GM23338 (cell line): ENCODE measurements at regions not wholly inside any gene's neighbourhood (a gene's known extent, or its start where the extent isn't known, plus 50 kb on each side); places are given as distances from the start of the nearest gene placed in this dataset.

Experiments used
- ATAC-seq: fragments of 200-7000 bp; cut with Tn5 transposase; 3 replicates; pipeline ENCODE4 v1.9.1; 2020
- DNase-seq: peaks from one replicate; pipeline ENCODE4 v3.0.0-alpha.2; 2015; ENCODE audit warnings: low spot score
- H2AFZ ChIP-seq: fragments of 200-600 bp; sonication (generic); 2 replicates; pipeline ENCODE4 v1.8.0; 2016; ENCODE audit warnings: antibody characterized with exemption, mild to moderate bottlenecking, moderate library complexity
- H3F3A ChIP-seq: fragments of 200-600 bp; sonication (generic); replicated peaks from 2 replicates; pipeline ENCODE4 v1.8.0; 2017; ENCODE audit warnings: antibody characterized with exemption, mixed run types, low read depth
- H3K27ac ChIP-seq: fragments of 200-600 bp; sonication (generic); 2 replicates; pipeline ENCODE4 v1.6.1; 2016; ENCODE audit warnings: low read depth
- H3K27me3 ChIP-seq: fragments of 200-600 bp; sonication (generic); 2 replicates; pipeline ENCODE4 v1.8.0; 2016; ENCODE audit warnings: mild to moderate bottlenecking, mixed run types, moderate library complexity; ENCODE audit not compliant: insufficient read depth
- H3K36me3 ChIP-seq: fragments of 200-600 bp; sonication (generic); 2 replicates; pipeline ENCODE4 v1.8.0; 2016; ENCODE audit warnings: mild to moderate bottlenecking; ENCODE audit not compliant: insufficient read depth
- H3K4me1 ChIP-seq: fragments of 200-600 bp; sonication (generic); 2 replicates; pipeline ENCODE4 v1.8.0; 2016; ENCODE audit warnings: mild to moderate bottlenecking, moderate library complexity; ENCODE audit not compliant: insufficient read depth
- H3K4me2 ChIP-seq: fragments of 200-600 bp; sonication (generic); 2 replicates; pipeline ENCODE4 v1.7.1; 2017; ENCODE audit warnings: mixed run types
- H3K4me3 ChIP-seq: fragments of 200-600 bp; sonication (generic); 2 replicates; pipeline ENCODE4 v1.6.1; 2016; ENCODE audit warnings: mixed run types
- H3K79me2 ChIP-seq: fragments of 200-600 bp; sonication (generic); replicated peaks from 2 replicates; pipeline ENCODE4 v1.8.0; 2017; ENCODE audit warnings: mild to moderate bottlenecking; ENCODE audit not compliant: insufficient read depth
- H3K9me2 ChIP-seq: fragments of 200-600 bp; sonication (generic); 2 replicates; pipeline ENCODE4 v1.8.0; 2017; ENCODE audit not compliant: insufficient read depth
- H4K20me1 ChIP-seq: fragments of 200-600 bp; sonication (generic); replicated peaks from 2 replicates; pipeline ENCODE4 v1.8.0; 2017; ENCODE audit warnings: mild to moderate bottlenecking; ENCODE audit not compliant: insufficient read depth
- H3K27ac Mint-ChIP-seq: 2 replicates; pipeline ENCODE4 v1.8.0; 2020; ENCODE audit warnings: inconsistent platforms, mild to moderate bottlenecking, moderate library complexity, mixed read lengths
- H3K27me3 Mint-ChIP-seq: 3 replicates; pipeline ENCODE4 v1.8.0; 2022; ENCODE audit warnings: low read depth, mild to moderate bottlenecking, moderate library complexity, mixed read lengths, inconsistent platforms; ENCODE audit not compliant: insufficient read depth, poor library complexity
- H3K36me3 Mint-ChIP-seq: 3 replicates; pipeline ENCODE4 v1.8.0; 2021; ENCODE audit warnings: low read depth, mild to moderate bottlenecking, inconsistent platforms, moderate library complexity, mixed read lengths
- H3K4me1 Mint-ChIP-seq: 3 replicates; pipeline ENCODE4 v1.8.0; 2020; ENCODE audit warnings: mild to moderate bottlenecking, inconsistent platforms, mixed read lengths
- H3K4me3 Mint-ChIP-seq: 3 replicates; pipeline ENCODE4 v1.8.0; 2021; ENCODE audit warnings: moderate library complexity, mild to moderate bottlenecking, inconsistent platforms, mixed read lengths
- H3K9me3 Mint-ChIP-seq: 3 replicates; pipeline ENCODE4 v1.8.0; 2020; ENCODE audit warnings: moderate library complexity, mild to moderate bottlenecking, inconsistent platforms, mixed read lengths
- CREB1 ChIP-seq: fragments of 250-450 bp; sonication (Bioruptor Pico); IDR thresholded peaks from 2 replicates; pipeline ENCODE4 v1.5.0; 2020; ENCODE audit warnings: low read depth, mild to moderate bottlenecking, moderate library complexity
- EZH2 ChIP-seq: fragments of 200-600 bp; sonication (generic); IDR thresholded peaks from one replicate; pipeline ENCODE4 v1.8.0; 2017; ENCODE audit warnings: antibody characterized with exemption, mild to moderate bottlenecking, low read depth; ENCODE audit not compliant: unreplicated experiment
- EZH2phosphoT487 ChIP-seq: fragments of 200-600 bp; sonication (generic); IDR thresholded peaks from one replicate; pipeline ENCODE4 v1.8.1; 2018; ENCODE audit warnings: antibody characterized with exemption; ENCODE audit not compliant: unreplicated experiment
- ZNF114 ChIP-seq: fragments of 250-450 bp; sonication (Bioruptor Pico); IDR thresholded peaks from 2 replicates; pipeline ENCODE4 v1.5.0; 2020; ENCODE audit warnings: mild to moderate bottlenecking, moderate library complexity
- ZNF331 ChIP-seq: fragments of 250-450 bp; sonication (Bioruptor Pico); IDR thresholded peaks from 2 replicates; pipeline ENCODE4 v1.5.0; 2020; ENCODE audit warnings: low read depth, mild to moderate bottlenecking, moderate library complexity
- TF ChIP-seq, protein P1 (sequence below): IDR thresholded peaks from 2 replicates; pipeline ENCODE4 v1.6.1; 2016; ENCODE audit warnings: antibody characterized with exemption
- TF ChIP-seq, protein P2 (sequence below): fragments of 250-450 bp; sonication (Bioruptor Pico); IDR thresholded peaks from 2 replicates; pipeline ENCODE4 v1.5.0; 2020; ENCODE audit warnings: mild to moderate bottlenecking, moderate library complexity

GRCh38 chr6:1009103-1009502 lies 302.8 kb upstream of the FOXQ1 start:
- Histone ChIP-seq H3K27ac (no peak overlapping the region), H3F3A (no peaks in the 10 kb centered on the region), H3K79me2 (no peaks in the 10 kb centered on the region), H2AFZ (no peak overlapping the region), H3K36me3 (no peaks in the 10 kb centered on the region), H3K4me1 (no peaks in the 10 kb centered on the region), H3K9me2 (no peaks in the 10 kb centered on the region), H3K27me3 (no peaks in the 10 kb centered on the region), H4K20me1 (no peaks in the 10 kb centered on the region), H3K4me3 (no peak overlapping the region), H3K4me2 (no peak overlapping the region)
- Mint-ChIP-seq H3K9me3 (peaks cover 8% of the 10 kb centered on the region; the same call in 2 of the 3 replicates), H3K27me3 (peaks cover 8% of the 10 kb centered on the region), H3K27ac (no peak overlapping the region), H3K4me1 (no peaks in the 10 kb centered on the region), H3K36me3 (no peaks in the 10 kb centered on the region), H3K4me3 (no peak overlapping the region)
- ATAC-seq (no peak), DNase-seq (no peak)
- TF ChIP-seq EZH2phosphoT487 (no peak), CREB1 (no peak), ZNF331 (CRISPR knock-in tag) (no peak), ZNF114 (no peak), EZH2 (no peak)
- TF ChIP-seq, protein P1, sequence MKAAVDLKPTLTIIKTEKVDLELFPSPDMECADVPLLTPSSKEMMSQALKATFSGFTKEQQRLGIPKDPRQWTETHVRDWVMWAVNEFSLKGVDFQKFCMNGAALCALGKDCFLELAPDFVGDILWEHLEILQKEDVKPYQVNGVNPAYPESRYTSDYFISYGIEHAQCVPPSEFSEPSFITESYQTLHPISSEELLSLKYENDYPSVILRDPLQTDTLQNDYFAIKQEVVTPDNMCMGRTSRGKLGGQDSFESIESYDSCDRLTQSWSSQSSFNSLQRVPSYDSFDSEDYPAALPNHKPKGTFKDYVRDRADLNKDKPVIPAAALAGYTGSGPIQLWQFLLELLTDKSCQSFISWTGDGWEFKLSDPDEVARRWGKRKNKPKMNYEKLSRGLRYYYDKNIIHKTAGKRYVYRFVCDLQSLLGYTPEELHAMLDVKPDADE = no peak
- TF ChIP-seq, protein P2, sequence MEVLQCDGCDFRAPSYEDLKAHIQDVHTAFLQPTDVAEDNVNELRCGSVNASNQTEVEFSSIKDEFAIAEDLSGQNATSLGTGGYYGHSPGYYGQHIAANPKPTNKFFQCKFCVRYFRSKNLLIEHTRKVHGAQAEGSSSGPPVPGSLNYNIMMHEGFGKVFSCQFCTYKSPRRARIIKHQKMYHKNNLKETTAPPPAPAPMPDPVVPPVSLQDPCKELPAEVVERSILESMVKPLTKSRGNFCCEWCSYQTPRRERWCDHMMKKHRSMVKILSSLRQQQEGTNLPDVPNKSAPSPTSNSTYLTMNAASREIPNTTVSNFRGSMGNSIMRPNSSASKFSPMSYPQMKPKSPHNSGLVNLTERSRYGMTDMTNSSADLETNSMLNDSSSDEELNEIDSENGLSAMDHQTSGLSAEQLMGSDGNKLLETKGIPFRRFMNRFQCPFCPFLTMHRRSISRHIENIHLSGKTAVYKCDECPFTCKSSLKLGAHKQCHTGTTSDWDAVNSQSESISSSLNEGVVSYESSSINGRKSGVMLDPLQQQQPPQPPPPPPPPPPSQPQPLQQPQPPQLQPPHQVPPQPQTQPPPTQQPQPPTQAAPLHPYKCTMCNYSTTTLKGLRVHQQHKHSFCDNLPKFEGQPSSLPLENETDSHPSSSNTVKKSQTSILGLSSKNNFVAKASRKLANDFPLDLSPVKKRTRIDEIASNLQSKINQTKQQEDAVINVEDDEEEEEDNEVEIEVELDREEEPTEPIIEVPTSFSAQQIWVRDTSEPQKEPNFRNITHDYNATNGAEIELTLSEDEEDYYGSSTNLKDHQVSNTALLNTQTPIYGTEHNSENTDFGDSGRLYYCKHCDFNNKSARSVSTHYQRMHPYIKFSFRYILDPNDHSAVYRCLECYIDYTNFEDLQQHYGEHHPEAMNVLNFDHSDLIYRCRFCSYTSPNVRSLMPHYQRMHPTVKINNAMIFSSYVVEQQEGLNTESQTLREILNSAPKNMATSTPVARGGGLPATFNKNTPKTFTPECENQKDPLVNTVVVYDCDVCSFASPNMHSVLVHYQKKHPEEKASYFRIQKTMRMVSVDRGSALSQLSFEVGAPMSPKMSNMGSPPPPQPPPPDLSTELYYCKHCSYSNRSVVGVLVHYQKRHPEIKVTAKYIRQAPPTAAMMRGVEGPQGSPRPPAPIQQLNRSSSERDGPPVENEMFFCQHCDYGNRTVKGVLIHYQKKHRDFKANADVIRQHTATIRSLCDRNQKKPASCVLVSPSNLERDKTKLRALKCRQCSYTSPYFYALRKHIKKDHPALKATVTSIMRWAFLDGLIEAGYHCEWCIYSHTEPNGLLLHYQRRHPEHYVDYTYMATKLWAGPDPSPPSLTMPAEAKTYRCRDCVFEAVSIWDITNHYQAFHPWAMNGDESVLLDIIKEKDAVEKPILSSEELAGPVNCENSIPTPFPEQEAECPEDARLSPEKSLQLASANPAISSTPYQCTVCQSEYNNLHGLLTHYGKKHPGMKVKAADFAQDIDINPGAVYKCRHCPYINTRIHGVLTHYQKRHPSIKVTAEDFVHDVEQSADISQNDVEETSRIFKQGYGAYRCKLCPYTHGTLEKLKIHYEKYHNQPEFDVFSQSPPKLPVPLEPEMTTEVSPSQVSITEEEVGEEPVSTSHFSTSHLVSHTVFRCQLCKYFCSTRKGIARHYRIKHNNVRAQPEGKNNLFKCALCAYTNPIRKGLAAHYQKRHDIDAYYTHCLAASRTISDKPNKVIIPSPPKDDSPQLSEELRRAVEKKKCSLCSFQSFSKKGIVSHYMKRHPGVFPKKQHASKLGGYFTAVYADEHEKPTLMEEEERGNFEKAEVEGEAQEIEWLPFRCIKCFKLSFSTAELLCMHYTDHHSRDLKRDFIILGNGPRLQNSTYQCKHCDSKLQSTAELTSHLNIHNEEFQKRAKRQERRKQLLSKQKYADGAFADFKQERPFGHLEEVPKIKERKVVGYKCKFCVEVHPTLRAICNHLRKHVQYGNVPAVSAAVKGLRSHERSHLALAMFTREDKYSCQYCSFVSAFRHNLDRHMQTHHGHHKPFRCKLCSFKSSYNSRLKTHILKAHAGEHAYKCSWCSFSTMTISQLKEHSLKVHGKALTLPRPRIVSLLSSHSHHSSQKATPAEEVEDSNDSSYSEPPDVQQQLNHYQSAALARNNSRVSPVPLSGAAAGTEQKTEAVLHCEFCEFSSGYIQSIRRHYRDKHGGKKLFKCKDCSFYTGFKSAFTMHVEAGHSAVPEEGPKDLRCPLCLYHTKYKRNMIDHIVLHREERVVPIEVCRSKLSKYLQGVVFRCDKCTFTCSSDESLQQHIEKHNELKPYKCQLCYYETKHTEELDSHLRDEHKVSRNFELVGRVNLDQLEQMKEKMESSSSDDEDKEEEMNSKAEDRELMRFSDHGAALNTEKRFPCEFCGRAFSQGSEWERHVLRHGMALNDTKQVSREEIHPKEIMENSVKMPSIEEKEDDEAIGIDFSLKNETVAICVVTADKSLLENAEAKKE (CRISPR knock-in tag) = no peak
